ENCODE measurements at regions not wholly inside any gene's neighbourhood (a gene's known extent, or its start where the extent isn't known, plus 50 kb on each side); places are given as distances from the start of the nearest gene placed in this dataset.

- no peak for DNase-seq (ENCODE audit: low spot score in 2 of 2)
- H3K4me1 ChIP-seq: no peaks in the 10 kb centered on the region
- H3K27me3 ChIP-seq: no peaks in the 10 kb centered on the region
- 52% methylated on average over 3 of the region's 3 CpGs for WGBS
- H3K27ac ChIP-seq: no peak overlapping the region
- no peak overlapping the region for H3K4me3 ChIP-seq
- H3K9me3 ChIP-seq: no peaks in the 10 kb centered on the region
- TF ChIP-seq EP300 (IDR thresholded peaks at IDR 0.05): no peak
- TF ChIP-seq POLR2AphosphoS5 (IDR thresholded peaks at IDR 0.05): no peak
- TF ChIP-seq POLR2A (IDR thresholded peaks at IDR 0.05): no peak
- TF ChIP-seq, protein P1, sequence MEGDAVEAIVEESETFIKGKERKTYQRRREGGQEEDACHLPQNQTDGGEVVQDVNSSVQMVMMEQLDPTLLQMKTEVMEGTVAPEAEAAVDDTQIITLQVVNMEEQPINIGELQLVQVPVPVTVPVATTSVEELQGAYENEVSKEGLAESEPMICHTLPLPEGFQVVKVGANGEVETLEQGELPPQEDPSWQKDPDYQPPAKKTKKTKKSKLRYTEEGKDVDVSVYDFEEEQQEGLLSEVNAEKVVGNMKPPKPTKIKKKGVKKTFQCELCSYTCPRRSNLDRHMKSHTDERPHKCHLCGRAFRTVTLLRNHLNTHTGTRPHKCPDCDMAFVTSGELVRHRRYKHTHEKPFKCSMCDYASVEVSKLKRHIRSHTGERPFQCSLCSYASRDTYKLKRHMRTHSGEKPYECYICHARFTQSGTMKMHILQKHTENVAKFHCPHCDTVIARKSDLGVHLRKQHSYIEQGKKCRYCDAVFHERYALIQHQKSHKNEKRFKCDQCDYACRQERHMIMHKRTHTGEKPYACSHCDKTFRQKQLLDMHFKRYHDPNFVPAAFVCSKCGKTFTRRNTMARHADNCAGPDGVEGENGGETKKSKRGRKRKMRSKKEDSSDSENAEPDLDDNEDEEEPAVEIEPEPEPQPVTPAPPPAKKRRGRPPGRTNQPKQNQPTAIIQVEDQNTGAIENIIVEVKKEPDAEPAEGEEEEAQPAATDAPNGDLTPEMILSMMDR (IDR thresholded peaks at IDR 0.05): no peak
- no peaks in the 10 kb centered on the region for H3K36me3 ChIP-seq
Measured at GRCh38 chr4:29636961-29637360, 1083.2 kb upstream of the PCDH7 start.

DNA sequence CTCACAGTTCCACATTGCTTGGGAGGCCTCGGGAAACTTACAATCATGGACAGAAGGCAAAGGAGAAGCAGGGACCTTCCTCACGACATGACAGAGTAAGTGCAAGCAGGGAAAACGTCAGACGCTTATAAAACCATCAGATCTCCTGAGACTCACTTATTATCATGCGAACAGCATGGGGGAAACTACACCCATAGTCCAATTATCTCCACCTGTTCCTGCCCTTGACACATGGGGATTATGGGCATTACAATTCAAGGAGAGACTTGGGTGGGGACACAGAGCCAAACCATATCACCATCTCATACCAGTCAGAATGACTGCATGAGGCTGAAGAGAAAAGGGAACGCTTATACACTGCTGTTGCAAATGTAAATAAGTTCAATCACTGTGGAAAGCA lies 1066.9 kb upstream of the PCDH7 start:
- WGBS: 78% methylated on average over 6 of the region's 6 CpGs
- Histone ChIP-seq H3K4me3 (no peak overlapping the region), H3K27me3 (no peaks in the 10 kb centered on the region), H3K4me1 (no peaks in the 10 kb centered on the region), H3K9me3 (no peaks in the 10 kb centered on the region), H3K36me3 (no peaks in the 10 kb centered on the region), H3K27ac (no peak overlapping the region)
- TF ChIP-seq POLR2A (IDR thresholded peaks at IDR 0.05) (no peak), EP300 (IDR thresholded peaks at IDR 0.05) (no peak), POLR2AphosphoS5 (IDR thresholded peaks at IDR 0.05) (no peak)
- TF ChIP-seq, protein P1 (IDR thresholded peaks at IDR 0.05): no peak
- no peak for DNase-seq (ENCODE audit: low spot score in 2 of 2)

- no peak for TF ChIP-seq EP300 (IDR thresholded peaks at IDR 0.05)
- DNase-seq (ENCODE audit: low spot score in 2 of 2): no peak
Measured at GRCh38 chr4:29680644-29681043, 1039.5 kb upstream of the PCDH7 start.

DNA sequence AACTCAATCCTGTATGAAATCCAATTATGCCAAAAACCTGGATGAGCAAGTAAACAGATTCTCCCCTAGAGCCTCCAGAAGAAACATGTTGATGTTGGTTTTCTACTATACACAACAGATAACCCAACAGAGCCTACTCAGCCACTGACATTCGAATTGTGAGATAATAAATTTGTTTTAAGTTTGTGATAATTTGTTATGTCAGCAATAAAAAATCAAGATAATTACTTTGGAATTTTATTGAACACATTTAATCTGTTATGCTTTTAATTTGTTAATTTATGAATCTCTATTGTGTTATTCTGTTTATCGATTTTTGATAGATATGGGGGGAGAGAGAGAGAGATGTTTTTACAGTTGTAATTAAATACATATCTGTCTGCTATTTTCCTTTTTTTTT lies 1016.1 kb upstream of the PCDH7 start:
- no peak for TF ChIP-seq EP300 (IDR thresholded peaks at IDR 0.05)
- TF ChIP-seq, protein P1 (IDR thresholded peaks at IDR 0.05): no peak
- TF ChIP-seq POLR2A (IDR thresholded peaks at IDR 0.05): no peak
- no peak for TF ChIP-seq POLR2AphosphoS5 (IDR thresholded peaks at IDR 0.05)
- no peaks in the 10 kb centered on the region for H3K9me3 ChIP-seq
- no peak for DNase-seq (ENCODE audit: low spot score in 2 of 2)

More at GRCh38 chr4:29680644-29681043, 1039.5 kb upstream of the PCDH7 start:
- H3K4me3 ChIP-seq: no peak overlapping the region
- H3K36me3 ChIP-seq: no peaks in the 10 kb centered on the region
- no peak overlapping the region for H3K27ac ChIP-seq
- H3K27me3 ChIP-seq: no peaks in the 10 kb centered on the region
- WGBS: 60% methylated on average over 1 of the region's 1 CpG
- H3K4me1 ChIP-seq: no peaks in the 10 kb centered on the region
- no peaks in the 10 kb centered on the region for H3K9me3 ChIP-seq

DNA sequence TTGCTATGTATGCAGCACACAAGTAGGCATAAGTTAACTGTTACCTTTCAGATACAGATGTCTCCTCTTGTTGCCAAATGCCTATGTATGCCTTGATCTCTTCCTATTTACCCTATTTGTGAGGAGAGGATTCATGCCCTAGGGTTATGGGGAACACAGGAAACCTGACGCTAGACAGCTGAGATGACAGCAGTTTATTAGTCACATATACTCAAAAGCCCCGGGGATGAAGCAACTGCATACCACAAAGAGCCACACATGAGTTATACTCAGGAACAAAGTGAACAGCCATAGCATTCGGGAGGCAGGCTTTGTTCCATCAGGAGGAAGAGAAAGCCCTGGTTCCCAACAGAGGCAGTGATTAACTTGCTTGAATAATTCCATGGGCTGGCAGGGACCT lies 1011.7 kb upstream of the PCDH7 start:
- Histone ChIP-seq H3K4me1 (no peaks in the 10 kb centered on the region), H3K27ac (no peak overlapping the region), H3K27me3 (no peaks in the 10 kb centered on the region), H3K9me3 (no peaks in the 10 kb centered on the region), H3K4me3 (no peak overlapping the region), H3K36me3 (no peaks in the 10 kb centered on the region)
- DNase-seq (ENCODE audit: low spot score in 2 of 2): no peak
- 47% methylated on average over 3 of the region's 3 CpGs for WGBS
- TF ChIP-seq POLR2A (IDR thresholded peaks at IDR 0.05): no peak
- no peak for TF ChIP-seq EP300 (IDR thresholded peaks at IDR 0.05)
- TF ChIP-seq, protein P1 (IDR thresholded peaks at IDR 0.05): no peak
- no peak for TF ChIP-seq POLR2AphosphoS5 (IDR thresholded peaks at IDR 0.05)

More for the DNA sequence above, 1016.1 kb upstream of the PCDH7 start:
- H3K27me3 ChIP-seq: no peaks in the 10 kb centered on the region
- H3K4me1 ChIP-seq: no peaks in the 10 kb centered on the region
- H3K27ac ChIP-seq: no peak overlapping the region
- no peaks in the 10 kb centered on the region for H3K36me3 ChIP-seq
- no peak overlapping the region for H3K4me3 ChIP-seq
- 92% methylated on average over 2 of the region's 2 CpGs for whole genome bisulfite sequencing

- Histone ChIP-seq H3K27me3 (no peaks in the 10 kb centered on the region), H3K4me1 (no peaks in the 10 kb centered on the region), H3K36me3 (no peaks in the 10 kb centered on the region), H3K27ac (no peak overlapping the region), H3K9me3 (no peaks in the 10 kb centered on the region), H3K4me3 (no peak overlapping the region)
- no peak for DNase-seq (ENCODE audit: low spot score in 2 of 2)
- 85% methylated on average over 1 of the region's 1 CpG for WGBS
- TF ChIP-seq, protein P1 (IDR thresholded peaks at IDR 0.05): no peak
- TF ChIP-seq EP300 (IDR thresholded peaks at IDR 0.05) (no peak), POLR2A (IDR thresholded peaks at IDR 0.05) (no peak), POLR2AphosphoS5 (IDR thresholded peaks at IDR 0.05) (no peak)
Measured at GRCh38 chr4:29710519-29710918, 1009.6 kb upstream of the PCDH7 start.

All from suprapubic skin (tissue), 4 donors.